ENCODE measurements at regions not wholly inside any gene's neighbourhood (a gene's known extent, or its start where the extent isn't known, plus 50 kb on each side); places are given as distances from the start of the nearest gene placed in this dataset.
"Not testable (repeated sequence)": the region's sequence is repeated elsewhere in the genome, so short reads cannot be mapped to it uniquely, and the experiment has no call there.

GRCh38 chr2:234275515-234275914 is 221.4 kb downstream of the ARL4C start:
- no peak for DNase-seq (ENCODE audit: low read depth)

- no peak for DNase-seq (ENCODE audit: low read depth)
These were observed 222.8 kb downstream of the ARL4C start for GRCh38 chr2:234273887-234274584.

GRCh38 chr2:234272069-234272850 is 221.8 kb downstream of the SPP2 start:
- DNase-seq (ENCODE audit: low read depth): no peak

GRCh38 chr2:234271338-234271737 is 220.8 kb downstream of the SPP2 start:
- DNase-seq (ENCODE audit: low read depth): no peak

- DNase-seq (ENCODE audit: low read depth): no peak
These were observed 219.3 kb downstream of the SPP2 start for GRCh38 chr2:234269769-234270204.

DNA sequence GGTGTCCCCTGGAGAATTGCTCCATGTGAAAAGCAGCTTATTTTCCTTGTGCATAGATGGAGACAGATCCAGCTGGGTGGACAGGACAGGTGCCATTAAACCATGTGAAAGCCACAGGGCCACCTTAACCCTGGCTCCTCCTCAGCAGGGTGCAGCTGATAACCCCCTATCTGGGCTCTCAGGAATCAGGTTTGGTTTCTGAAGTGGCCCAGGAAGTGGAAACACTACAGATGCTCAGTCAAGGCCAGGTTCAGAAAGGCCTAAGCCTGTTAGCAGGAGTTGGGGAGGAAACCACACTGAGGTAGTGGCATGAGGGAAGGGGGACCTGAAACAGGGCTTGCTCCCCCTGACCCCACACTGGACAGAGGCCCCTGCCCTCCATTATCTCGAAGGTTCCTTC is 217.0 kb downstream of the SPP2 start:
- DNase-seq (ENCODE audit: low read depth): no peak

GRCh38 chr2:234266952-234267351 is 216.4 kb downstream of the SPP2 start:
- DNase-seq (ENCODE audit: low read depth): no peak

DNA sequence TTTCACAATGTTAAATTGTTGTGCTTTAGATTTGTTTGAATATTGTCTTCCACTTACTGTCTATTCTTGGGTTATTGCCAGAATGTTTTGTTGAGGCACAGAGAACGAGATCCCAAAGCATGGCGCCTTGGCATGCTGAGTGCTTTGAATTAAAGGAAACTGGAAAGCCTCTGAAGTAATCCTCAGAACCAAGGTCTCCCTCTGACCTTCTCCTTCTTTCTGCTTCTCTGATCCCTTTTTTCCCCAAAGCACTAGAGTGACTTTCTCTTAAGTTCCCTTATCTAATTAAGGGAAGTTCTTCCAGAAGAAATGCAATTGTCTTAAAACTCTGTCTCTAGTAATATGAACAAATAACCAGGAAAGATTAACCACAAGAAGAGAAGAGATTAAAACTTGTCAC is 214.7 kb downstream of the SPP2 start:
- no peak for DNase-seq (ENCODE audit: low read depth)

DNA sequence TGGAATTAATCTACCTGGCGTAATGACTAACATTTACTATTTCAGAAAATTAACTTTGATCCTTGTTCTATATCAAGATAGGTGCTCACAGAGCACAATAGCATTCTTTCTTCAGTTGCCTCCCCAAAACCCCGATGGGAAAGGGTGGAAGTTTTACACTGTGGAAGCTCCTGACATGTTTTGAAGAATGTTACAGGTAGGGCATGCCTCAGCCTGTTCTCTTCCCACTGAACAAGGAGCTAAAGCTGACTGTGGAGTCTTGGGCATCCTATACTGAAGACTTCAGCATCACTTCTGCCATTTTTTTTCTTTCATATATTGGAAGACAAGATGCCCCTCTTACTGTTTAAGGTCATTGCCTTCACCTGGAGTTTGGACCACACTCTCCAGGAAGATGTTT is 211.2 kb downstream of the SPP2 start:
- DNase-seq (ENCODE audit: low read depth): no peak

DNA sequence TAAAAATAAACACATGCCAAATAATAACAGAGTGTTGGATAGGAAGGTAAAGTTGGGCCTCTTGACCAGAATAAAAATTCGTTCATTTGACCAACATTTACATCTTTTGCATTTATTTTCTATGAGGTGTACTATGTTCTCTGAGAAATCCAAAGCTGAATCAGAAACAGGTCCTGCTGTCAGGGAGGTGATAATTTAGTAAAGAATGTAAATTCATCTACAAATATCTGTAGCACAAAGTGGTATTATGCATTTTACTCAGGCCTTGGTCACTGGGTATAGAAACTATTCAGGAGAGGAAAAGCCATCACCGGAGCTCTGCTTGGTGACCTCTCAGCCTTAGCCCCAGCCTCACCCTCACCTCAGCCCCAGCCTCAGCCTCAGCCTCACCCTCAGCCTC is 208.9 kb downstream of the SPP2 start:
- no peak for DNase-seq (ENCODE audit: low read depth)

GRCh38 chr2:234258562-234259141 is 208.2 kb downstream of the SPP2 start:
- DNase-seq (ENCODE audit: low read depth): no peak

DNA sequence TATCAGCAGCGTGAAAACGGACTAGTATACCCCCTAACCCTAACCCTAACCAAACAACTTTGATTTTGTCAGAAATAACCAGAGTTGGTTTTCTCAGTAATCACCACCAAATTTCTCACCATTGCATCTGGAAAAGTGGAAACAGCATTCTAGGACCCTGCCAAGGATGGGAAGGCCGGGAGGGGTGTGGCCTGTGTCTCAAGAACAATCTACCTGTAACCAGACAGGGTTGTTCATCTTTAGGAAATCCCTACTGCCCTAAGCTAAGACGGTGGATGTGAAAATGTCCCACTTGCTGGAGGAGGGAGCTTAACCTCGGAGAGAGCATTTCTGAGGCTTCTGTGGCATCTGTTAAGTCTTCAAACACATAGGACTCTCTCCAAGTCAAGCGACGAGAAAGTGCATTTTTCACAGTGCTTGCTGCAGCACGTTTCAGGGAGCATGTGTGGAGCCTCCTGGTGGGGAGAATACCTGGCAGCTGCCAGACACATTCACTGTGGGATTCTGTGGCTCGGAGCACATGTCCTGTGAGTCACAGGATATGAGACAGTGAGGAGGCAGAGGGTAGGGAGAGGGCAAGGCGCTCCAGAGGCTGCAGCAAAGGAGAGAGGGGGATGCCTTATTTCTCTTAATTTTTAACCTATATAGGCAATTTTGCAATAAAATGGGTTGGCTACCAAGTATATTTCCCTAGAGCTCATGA is 207.5 kb downstream of the SPP2 start:
- peak; percentile 96 for DNase-seq (ENCODE audit: low read depth)

DNA sequence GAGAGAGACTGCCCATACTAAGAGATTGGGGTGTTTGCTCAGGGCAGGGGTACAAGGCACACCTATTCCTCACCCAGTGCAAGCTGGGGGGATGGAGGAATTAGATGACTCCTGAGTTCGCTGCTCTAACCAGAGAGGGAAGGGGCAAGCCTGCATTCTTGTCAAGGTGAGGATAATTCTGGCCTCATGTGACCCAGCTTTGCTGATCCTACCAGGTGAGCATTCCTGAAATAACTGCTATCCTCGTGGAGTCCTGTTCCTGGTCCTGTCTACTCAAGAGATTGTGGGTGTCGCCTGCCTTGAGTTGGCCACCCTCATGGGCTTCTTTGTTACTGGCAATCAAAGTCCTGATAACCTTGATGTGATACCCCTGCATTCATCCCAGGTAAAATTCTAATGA is 206.0 kb downstream of the SPP2 start:
- no peak for DNase-seq (ENCODE audit: low read depth)

DNA sequence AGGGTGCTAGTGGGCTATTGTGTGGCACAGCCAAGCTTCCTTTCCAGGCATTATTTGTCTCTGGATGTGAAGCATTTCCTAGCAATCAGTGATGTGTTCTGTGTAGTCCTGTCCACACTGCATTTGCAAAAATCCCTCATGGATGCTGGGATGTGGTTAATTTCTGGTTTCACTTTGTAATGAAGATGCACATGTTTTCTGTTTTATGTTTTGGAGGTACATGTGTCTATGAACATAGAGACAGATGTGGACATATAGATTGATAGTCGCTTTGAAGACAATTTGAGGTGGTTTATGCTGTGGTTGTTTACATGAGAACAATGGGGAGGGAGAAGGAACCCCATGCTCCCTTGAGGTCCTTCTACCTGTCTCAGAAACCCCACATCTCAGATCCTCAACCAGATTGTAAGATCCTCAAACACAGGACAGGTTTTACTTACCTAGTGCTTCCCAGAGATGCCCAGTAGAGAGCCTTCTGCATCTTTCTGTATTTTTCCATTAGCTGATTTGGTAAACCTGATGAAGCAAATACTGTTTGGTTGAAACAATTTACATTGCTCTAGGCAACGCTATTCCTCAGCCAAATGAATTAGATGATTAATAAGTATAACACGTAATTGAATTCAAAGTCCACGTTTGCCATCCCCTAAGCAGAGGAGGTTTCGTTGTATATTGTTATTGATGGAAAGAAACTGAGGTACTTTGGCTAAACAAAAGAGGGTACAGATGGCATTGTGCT is 204.4 kb downstream of the SPP2 start:
- DNase-seq (ENCODE audit: low read depth): no peak

- DNase-seq (ENCODE audit: low read depth): no peak
These were observed 202.3 kb downstream of the SPP2 start for GRCh38 chr2:234252772-234253171.

GRCh38 chr2:234251326-234252271 is 201.1 kb downstream of the SPP2 start:
- DNase-seq (ENCODE audit: low read depth): peak; percentile 96

DNA sequence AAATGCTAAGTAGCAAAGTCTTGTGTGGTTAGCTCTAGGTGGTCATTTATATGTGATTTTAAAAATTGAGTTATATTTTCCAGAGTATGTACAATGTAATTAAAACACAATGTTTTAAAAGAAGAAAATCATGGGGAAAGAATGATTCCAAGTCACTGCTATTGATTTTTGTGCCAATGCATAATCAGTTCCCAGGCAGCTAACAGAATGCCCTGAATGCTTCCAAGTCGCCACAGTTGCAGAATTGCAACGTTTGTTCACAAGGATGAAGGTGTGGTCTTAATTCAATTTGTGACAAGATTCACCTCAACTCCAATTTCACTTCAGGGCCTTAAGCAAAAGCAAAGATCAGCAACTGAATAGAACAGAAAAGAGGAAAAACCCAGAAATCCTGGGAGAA is 200.4 kb downstream of the SPP2 start:
- no peak for DNase-seq (ENCODE audit: low read depth)

DNA sequence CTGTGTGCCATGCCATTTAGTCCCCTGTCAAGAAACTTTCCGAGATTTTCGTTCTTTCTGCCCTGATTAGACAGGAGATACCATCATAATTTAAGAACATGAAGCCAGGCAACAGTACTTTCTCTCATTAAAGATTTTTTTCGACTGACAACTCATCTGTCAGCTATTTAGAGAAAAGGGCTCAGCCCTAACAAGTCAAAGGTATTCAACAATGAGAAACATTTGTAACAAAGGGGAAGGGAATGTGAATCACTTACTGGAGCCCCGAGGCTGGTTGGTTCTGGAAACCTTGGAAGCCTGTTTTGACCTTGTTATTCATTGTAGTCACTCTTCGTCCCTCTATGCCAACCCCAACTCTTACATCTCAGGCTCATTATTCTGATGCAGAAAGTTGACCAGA is 199.4 kb downstream of the SPP2 start:
- no peak for DNase-seq (ENCODE audit: low read depth)

GRCh38 chr2:234249034-234249735 is 198.7 kb downstream of the SPP2 start:
- no peak for DNase-seq (ENCODE audit: low read depth)

GRCh38 chr2:234248213-234248710 is 197.8 kb downstream of the SPP2 start:
- not testable (repeated sequence) for DNase-seq (ENCODE audit: low read depth)
